HCT116 (cell line): ENCODE measurements at regions not wholly inside any gene's neighbourhood (a gene's known extent, or its start where the extent isn't known, plus 50 kb on each side); places are given as distances from the start of the nearest gene placed in this dataset.

ENCODE experiments used
- ATAC-seq: fragments of 200-7000 bp; cut with Tn5 transposase; 2 replicates; pipeline ENCODE4 v1.9.1; 2020; ENCODE audit warnings: mild to moderate bottlenecking, moderate library complexity
- BruUV-seq: library from RNA; stranded (reverse); fragments of 400-500 nt; replicated peaks from 2 replicates; lab custom pipeline; 2021; lab: Mats Ljungman, UMichigan
- CTCF ChIA-PET: fragments of 300-600 bp; sonication (Branson Sonifier 250); formaldehyde crosslinking; loops from one replicate; lab custom pipeline; 2021; ENCODE audit warnings: antibody characterized with exemption; lab: Charles Lee
- POLR2A ChIA-PET: fragments of 300-600, 350-600 bp; sonication (Branson Sonifier 250); formaldehyde crosslinking; loops from one replicate; lab custom pipeline; 2021; ENCODE audit warnings: antibody characterized with exemption; lab: Charles Lee
- RAD21 ChIA-PET, 2 experiments: fragments of 300-600 bp; sonication (Branson Sonifier 250); formaldehyde crosslinking; loops; one replicate each; lab custom pipeline; 2023; ENCODE audit warnings: low total read pairs in 2 of 2; ENCODE audit not compliant: uncharacterized antibody in 2 of 2, unreplicated experiment in 2 of 2, low non-redundant PET in 1 of 2; lab: Charles Lee
- DNase-seq: peaks from one replicate; pipeline ENCODE4 v3.0.0-alpha.2; 2010; ENCODE audit warnings: low read depth, low spot score
- H2AFZ ChIP-seq: fragments of 200-600 bp; shearing (Covaris generic), sonication (generic); 2 replicates; pipeline ENCODE4 v1.6.1; 2017; ENCODE audit warnings: low read depth, mixed run types, mixed read lengths, antibody characterized with exemption, low read length; ENCODE audit not compliant: poor library complexity, severe bottlenecking
- H3K27ac ChIP-seq: 2 replicates; pipeline ENCODE4 v1.5.1; 2012; ENCODE audit warnings: low read depth, low read length
- H3K27me3 ChIP-seq: fragments of 200-600 bp; sonication (generic); 2 replicates; pipeline ENCODE4 v1.6.1; 2016; ENCODE audit warnings: mixed run types, low read length, mixed read lengths; ENCODE audit not compliant: insufficient read depth
- H3K36me3 ChIP-seq, 2 experiments: fragments of 200-500 bp in 1 of 2; fragments of 200-600 bp in 1 of 2; sonication (Bioruptor generic) in 1 of 2; sonication (generic) in 1 of 2; 2 replicates each; pipeline versions ENCODE4 v1.5.1 to v1.6.1; 2014 to 2016; ENCODE audit warnings: low read length in 2 of 2, inconsistent platforms in 1 of 2, mixed read lengths in 1 of 2, mixed run types in 1 of 2; ENCODE audit not compliant: insufficient read depth in 2 of 2, control insufficient read depth in 1 of 2
- H3K4me1 ChIP-seq, 2 experiments: fragments of 200-600 bp in 1 of 2; sonication (generic) in 1 of 2; 2 replicates each; pipeline versions ENCODE4 v1.5.1 to v1.6.1; 2012 to 2017; ENCODE audit warnings: low read length in 2 of 2, inconsistent platforms in 1 of 2, mild to moderate bottlenecking in 1 of 2, mixed read lengths in 1 of 2, mixed run types in 1 of 2, moderate library complexity in 1 of 2; ENCODE audit not compliant: insufficient read depth in 2 of 2, control insufficient read depth in 1 of 2
- H3K4me2 ChIP-seq: fragments of 200-600 bp; sonication (generic); 2 replicates; pipeline ENCODE4 v1.6.1; 2017; ENCODE audit warnings: mixed run types, low read length, mixed read lengths
- H3K4me3 ChIP-seq, 2 experiments: fragments of 200-600 bp in 1 of 2; sonication (generic) in 1 of 2; replicated peaks in 1 of 2; 2 replicates each; pipeline ENCODE4 v1.5.1; 2011 to 2016; ENCODE audit warnings: low read length in 2 of 2, control low read depth in 1 of 2, low read depth in 1 of 2, mild to moderate bottlenecking in 1 of 2, mixed read lengths in 1 of 2, mixed run types in 1 of 2
- H3K79me2 ChIP-seq: fragments of 200-600 bp; sonication (generic); 2 replicates; pipeline ENCODE4 v1.6.1; 2017; ENCODE audit warnings: mild to moderate bottlenecking, mixed run types, low read length, moderate library complexity, mixed read lengths; ENCODE audit not compliant: insufficient read depth
- H3K9ac ChIP-seq: fragments of 200-600 bp; sonication (generic); 2 replicates; pipeline ENCODE4 v1.6.1; 2016; ENCODE audit warnings: low read length, mixed read lengths
- H3K9me2 ChIP-seq: fragments of 200-600 bp; sonication (generic), shearing (Covaris generic); 2 replicates; pipeline ENCODE4 v1.6.1; 2017; ENCODE audit warnings: mixed run types, mild to moderate bottlenecking, moderate library complexity; ENCODE audit not compliant: insufficient read depth
- H3K9me3 ChIP-seq, 2 experiments: fragments of 200-500 bp in 1 of 2; fragments of 200-600 bp in 1 of 2; sonication (Bioruptor generic) in 1 of 2; sonication (generic) in 1 of 2; 2 replicates each; pipeline ENCODE4 v1.6.1; 2014 to 2017; ENCODE audit warnings: low read length in 2 of 2, mixed read lengths in 2 of 2, inconsistent platforms in 1 of 2, low read depth in 1 of 2, mild to moderate bottlenecking in 1 of 2, mixed run types in 1 of 2, moderate library complexity in 1 of 2; ENCODE audit not compliant: control insufficient read depth in 1 of 2, insufficient read depth in 1 of 2
- H4K20me1 ChIP-seq: fragments of 200-600 bp; sonication (generic), shearing (Covaris generic); 2 replicates; pipeline ENCODE4 v1.6.1; 2017; ENCODE audit warnings: mixed run types, mild to moderate bottlenecking, moderate library complexity; ENCODE audit not compliant: insufficient read depth
- ATF3 ChIP-seq: IDR thresholded peaks from 2 replicates; pipeline ENCODE4 v1.6.1; 2012
- CEBPB ChIP-seq: IDR thresholded peaks from 2 replicates; pipeline ENCODE4 v1.6.1; 2012; ENCODE audit warnings: low read depth
- ELF1 ChIP-seq: IDR thresholded peaks from 2 replicates; pipeline ENCODE4 v1.6.1; 2012; ENCODE audit warnings: low read depth, borderline replicate concordance
- EZH2phosphoT487 ChIP-seq: fragments of 200-600 bp; IDR thresholded peaks from 2 replicates; pipeline ENCODE4 v1.6.1; 2018; ENCODE audit warnings: antibody characterized with exemption, borderline replicate concordance
- JUND ChIP-seq: IDR thresholded peaks from 2 replicates; pipeline ENCODE4 v1.6.1; 2012
- REST ChIP-seq: IDR thresholded peaks from 2 replicates; pipeline ENCODE4 v1.6.1; 2012; ENCODE audit warnings: low read depth
- SIN3A ChIP-seq: IDR thresholded peaks from 2 replicates; pipeline ENCODE4 v1.6.1; 2012; ENCODE audit warnings: low read depth
- SP1 ChIP-seq: IDR thresholded peaks from 2 replicates; pipeline ENCODE4 v1.6.1; 2012; ENCODE audit warnings: low read depth
- SRF ChIP-seq: IDR thresholded peaks from 2 replicates; pipeline ENCODE4 v1.6.1; 2012; ENCODE audit warnings: low read depth
- intact Hi-C: fragments of 100-400 bp; cut with micrococcal nuclease; formaldehyde crosslinking; loops from 2 replicates; pipeline ENCODE4 v1.10.0; 2022
- TF ChIP-seq, protein P1 (sequence below): IDR thresholded peaks from 2 replicates; pipeline ENCODE4 v1.6.1; 2012
- TF ChIP-seq, protein P2 (sequence below), 3 experiments: fragments of 200-600 bp in 1 of 3; sonication (generic) in 1 of 3; IDR thresholded peaks in 2 of 3; conservative IDR thresholded peaks in 1 of 3; 2 replicates each; pipeline ENCODE4 v1.5.1; 2012 to 2017; ENCODE audit warnings: low read depth in 2 of 3, low read length in 2 of 3, antibody characterized with exemption in 1 of 3, borderline replicate concordance in 1 of 3, control low read depth in 1 of 3, mild to moderate bottlenecking in 1 of 3, mixed read lengths in 1 of 3, mixed run types in 1 of 3, moderate library complexity in 1 of 3; ENCODE audit not compliant: insufficient read depth in 1 of 3

DNA sequence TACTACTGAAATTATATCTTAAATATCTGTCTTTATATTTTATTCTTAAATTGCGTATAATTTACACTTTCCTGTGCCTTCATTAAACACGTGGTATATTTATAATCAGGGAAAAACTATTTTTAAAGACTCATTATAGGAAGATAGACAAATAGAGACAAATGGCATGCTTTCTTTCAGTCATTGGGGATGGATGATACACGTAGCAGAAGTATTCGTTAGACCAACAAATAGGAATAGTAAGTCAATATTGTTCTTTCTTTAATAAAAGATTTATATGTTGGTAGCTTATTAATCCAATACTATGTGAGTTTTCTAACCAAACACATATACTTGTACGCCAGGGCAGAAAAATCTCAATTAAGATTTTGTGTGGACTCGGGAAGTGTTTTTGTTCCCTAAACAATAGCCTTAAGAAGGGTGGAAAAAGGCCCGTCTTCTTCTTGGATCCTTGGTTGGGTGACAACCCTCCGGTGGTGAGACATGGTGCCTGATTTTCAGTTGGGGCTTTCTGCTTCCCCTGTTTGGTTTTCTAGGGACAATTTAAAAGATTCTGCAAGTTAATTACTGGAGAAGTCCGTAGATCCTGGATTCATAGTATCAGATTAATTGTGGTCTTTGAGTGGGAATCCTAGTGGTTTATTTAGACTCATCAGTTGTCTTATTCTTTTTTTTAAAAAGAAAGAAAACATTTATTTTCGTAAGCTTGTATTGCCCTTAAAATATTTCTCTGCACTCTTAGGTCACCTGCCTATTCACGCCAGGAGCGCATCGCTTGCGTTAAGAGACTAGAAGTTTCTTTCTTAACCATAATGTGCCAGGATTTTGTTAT lies 83.5 kb upstream of the WNT7B start:
- H2AFZ ChIP-seq: no peak overlapping the region
- H3K9me2 ChIP-seq: no peaks in the 10 kb centered on the region
- no peak for TF ChIP-seq ELF1
- no peak for TF ChIP-seq ATF3
- TF ChIP-seq, protein P1, sequence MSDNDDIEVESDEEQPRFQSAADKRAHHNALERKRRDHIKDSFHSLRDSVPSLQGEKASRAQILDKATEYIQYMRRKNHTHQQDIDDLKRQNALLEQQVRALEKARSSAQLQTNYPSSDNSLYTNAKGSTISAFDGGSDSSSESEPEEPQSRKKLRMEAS: no peak
- no peak for TF ChIP-seq SRF
- no peak for TF ChIP-seq EZH2phosphoT487
- intact Hi-C loops: no loop called here
- no TSS peak for BruUV-seq
- H3K36me3 ChIP-seq: no peaks in the 10 kb centered on the region
- H3K27ac ChIP-seq: no peak overlapping the region
- no peak overlapping the region for H3K4me2 ChIP-seq
- CTCF ChIA-PET: interaction anchor here (1.5 kb wide), 1 partner anchor 54 kb away, joined by 6 read pairs; no protein-coding TSS in a partner anchor
- H3K4me1 ChIP-seq: peaks cover 3 to 12% of the 10 kb centered on the region in 2 experiments
- peaks cover 83% of the 10 kb centered on the region for H3K79me2 ChIP-seq
- H3K9ac ChIP-seq: no peak overlapping the region
- DNase-seq: no peak
- no peak overlapping the region for H3K4me3 ChIP-seq
- H3K27me3 ChIP-seq: no peaks in the 10 kb centered on the region
- H3K9me3 ChIP-seq: no peaks in the 10 kb centered on the region
- ATAC-seq: no peak
- RAD21 ChIA-PET: interaction anchor here in 1 of 2 experiments (0.6 kb wide), 1 partner anchor 55 kb away, joined by 4 read pairs; no protein-coding TSS in a partner anchor
- POLR2A ChIA-PET: no interaction called here
- H4K20me1 ChIP-seq: no peaks in the 10 kb centered on the region

DNA sequence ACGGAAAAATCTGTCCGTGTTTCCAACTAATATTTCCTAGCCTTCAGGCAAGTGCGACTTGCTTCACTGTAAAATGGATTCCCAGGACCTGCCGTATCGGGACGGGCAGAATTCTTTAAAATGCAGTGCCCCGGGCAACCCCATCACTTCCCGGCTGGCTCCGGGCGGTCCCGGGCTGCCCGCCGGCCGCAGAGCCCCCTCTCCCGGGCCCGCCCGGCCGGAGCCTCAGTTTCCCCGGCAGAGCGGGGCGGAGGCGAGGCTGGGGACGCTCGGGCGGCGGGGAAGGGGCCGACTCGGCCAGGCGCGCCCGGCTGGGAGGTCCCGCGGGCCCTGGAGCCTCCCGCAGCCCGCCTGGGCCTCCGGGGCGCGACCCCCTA lies 84.2 kb upstream of the WNT7B start:
- POLR2A ChIA-PET: no interaction called here
- intact Hi-C loops: no loop called here
- Histone ChIP-seq H3K4me3 (no peak overlapping the region), H2AFZ (no peak overlapping the region), H3K27ac (no peak overlapping the region), H3K4me1 (peaks cover 5 to 18% of the 10 kb centered on the region in 2 experiments; a peak in 3 of 4 replicates), H3K9me3 (no peaks in the 10 kb centered on the region), H3K9ac (no peak overlapping the region), H3K36me3 (no peaks in the 10 kb centered on the region), H4K20me1 (no peaks in the 10 kb centered on the region), H3K27me3 (no peaks in the 10 kb centered on the region), H3K9me2 (no peaks in the 10 kb centered on the region), H3K79me2 (peaks cover 83% of the 10 kb centered on the region), H3K4me2 (no peak overlapping the region)
- BruUV-seq: no TSS peak
- no peak for DNase-seq
- RAD21 ChIA-PET: no interaction called here
- CTCF ChIA-PET: interaction anchor here (1.5 kb wide), 1 partner anchor 55 kb away, joined by 6 read pairs; no protein-coding TSS in a partner anchor
- ATAC-seq: no peak
- TF ChIP-seq CEBPB: no peak
- TF ChIP-seq SP1: no peak
- TF ChIP-seq, protein P2, sequence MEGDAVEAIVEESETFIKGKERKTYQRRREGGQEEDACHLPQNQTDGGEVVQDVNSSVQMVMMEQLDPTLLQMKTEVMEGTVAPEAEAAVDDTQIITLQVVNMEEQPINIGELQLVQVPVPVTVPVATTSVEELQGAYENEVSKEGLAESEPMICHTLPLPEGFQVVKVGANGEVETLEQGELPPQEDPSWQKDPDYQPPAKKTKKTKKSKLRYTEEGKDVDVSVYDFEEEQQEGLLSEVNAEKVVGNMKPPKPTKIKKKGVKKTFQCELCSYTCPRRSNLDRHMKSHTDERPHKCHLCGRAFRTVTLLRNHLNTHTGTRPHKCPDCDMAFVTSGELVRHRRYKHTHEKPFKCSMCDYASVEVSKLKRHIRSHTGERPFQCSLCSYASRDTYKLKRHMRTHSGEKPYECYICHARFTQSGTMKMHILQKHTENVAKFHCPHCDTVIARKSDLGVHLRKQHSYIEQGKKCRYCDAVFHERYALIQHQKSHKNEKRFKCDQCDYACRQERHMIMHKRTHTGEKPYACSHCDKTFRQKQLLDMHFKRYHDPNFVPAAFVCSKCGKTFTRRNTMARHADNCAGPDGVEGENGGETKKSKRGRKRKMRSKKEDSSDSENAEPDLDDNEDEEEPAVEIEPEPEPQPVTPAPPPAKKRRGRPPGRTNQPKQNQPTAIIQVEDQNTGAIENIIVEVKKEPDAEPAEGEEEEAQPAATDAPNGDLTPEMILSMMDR (IDR thresholded peaks at IDR 0.05 in 2 of 3, conservative IDR thresholded peaks at IDR 0.05 in 1 of 3; ENCODE audit: borderline replicate concordance in 1 of 3, insufficient read depth in 1 of 3, low read depth in 2 of 3, low read length in 2 of 3): no peak
- TF ChIP-seq REST: no peak
- TF ChIP-seq SIN3A: no peak
- TF ChIP-seq JUND: no peak
- TF ChIP-seq EZH2phosphoT487: no peak
